Endothelial cell of umbilical vein (primary cell): ENCODE measurements at regions not wholly inside any gene's neighbourhood (a gene's known extent, or its start where the extent isn't known, plus 50 kb on each side); places are given as distances from the start of the nearest gene placed in this dataset.

Experiments
- BruUV-seq: library from RNA; stranded (reverse); fragments of 400-500 nt; replicated peaks from 2 replicates; lab custom pipeline; 2021; lab: Mats Ljungman, UMichigan
- CTCF ChIA-PET: fragments of 300-600, 350-600 bp; sonication (Branson Sonifier 250); formaldehyde crosslinking; loops from one replicate; lab custom pipeline; 2021; ENCODE audit warnings: antibody characterized with exemption, inconsistent platforms; lab: Charles Lee
- POLR2A ChIA-PET: fragments of 300-600, 350-600 bp; sonication (Branson Sonifier 250); formaldehyde crosslinking; loops from one replicate; lab custom pipeline; 2021; ENCODE audit warnings: antibody characterized with exemption, inconsistent platforms; lab: Charles Lee
- DNase-seq: peaks from one replicate; pipeline ENCODE4 v3.0.0-alpha.2; 2011; ENCODE audit warnings: low read depth, low spot score
- FAIRE-seq: peaks from 2 replicates; lab custom pipeline; 2011; peaks lifted over from hg19 to GRCh38; lab: Jason Lieb, UNC
- H2AFZ ChIP-seq: 2 replicates; pipeline ENCODE4 v1.6.0; 2012; ENCODE audit warnings: low read depth, low read length, control low read depth, inconsistent platforms
- H3K27ac ChIP-seq: 2 replicates; pipeline ENCODE4 v1.5.1; 2011; ENCODE audit warnings: low read depth, mild to moderate bottlenecking, control low read depth, low read length, moderate library complexity; ENCODE audit not compliant: insufficient read depth
- H3K27me3 ChIP-seq, 2 experiments: 2 replicates each; pipeline versions ENCODE4 v1.6.0 to v1.6.1; 2011; ENCODE audit warnings: low read length in 2 of 2, mixed read lengths in 1 of 2; ENCODE audit not compliant: control insufficient read depth in 2 of 2, insufficient read depth in 2 of 2
- H3K36me3 ChIP-seq, 2 experiments: 2 replicates in 1 of 2; 3 replicates in 1 of 2; pipeline ENCODE4 v1.5.1; 2011; ENCODE audit warnings: low read length in 2 of 2, mild to moderate bottlenecking in 1 of 2, moderate library complexity in 1 of 2; ENCODE audit not compliant: control insufficient read depth in 2 of 2, insufficient read depth in 2 of 2; ENCODE audit errors: extremely low read depth in 1 of 2
- H3K4me1 ChIP-seq: 3 replicates; pipeline ENCODE4 v1.5.1; 2011; ENCODE audit warnings: mild to moderate bottlenecking, low read length; ENCODE audit not compliant: control insufficient read depth, insufficient read depth; ENCODE audit errors: extremely low read depth
- H3K4me2 ChIP-seq: 2 replicates; pipeline ENCODE4 v1.6.1; 2011; ENCODE audit warnings: low read length, control low read depth, mixed read lengths; ENCODE audit not compliant: insufficient read depth
- H3K4me3 ChIP-seq, 3 experiments: fragments of 200-600 bp in 1 of 3; sonication (generic), shearing (Covaris generic) in 1 of 3; replicated peaks in 1 of 3; 2 replicates each; pipeline ENCODE4 v1.5.1; 2011 to 2016; ENCODE audit warnings: control low read depth in 3 of 3, low read length in 3 of 3, mild to moderate bottlenecking in 2 of 3, inconsistent platforms in 1 of 3, low read depth in 1 of 3, moderate library complexity in 1 of 3; ENCODE audit not compliant: insufficient read depth in 1 of 3
- H3K79me2 ChIP-seq: 2 replicates; pipeline ENCODE4 v1.6.0; 2012; ENCODE audit warnings: low read length, inconsistent platforms; ENCODE audit not compliant: control insufficient read depth, insufficient read depth
- H3K9ac ChIP-seq: replicated peaks from 2 replicates; pipeline ENCODE3; 2011; ENCODE audit warnings: low read length, control low read depth; ENCODE audit not compliant: insufficient read depth; ENCODE audit errors: extremely low read depth
- H3K9me1 ChIP-seq: replicated peaks from 3 replicates; pipeline ENCODE4 v1.6.0; 2011; ENCODE audit warnings: mild to moderate bottlenecking, low read length; ENCODE audit not compliant: control insufficient read depth, insufficient read depth; ENCODE audit errors: extremely low read depth
- H3K9me3 ChIP-seq: replicated peaks from 2 replicates; pipeline ENCODE4 v1.5.1; 2012; ENCODE audit warnings: low read length, inconsistent platforms; ENCODE audit not compliant: control insufficient read depth, insufficient read depth
- H4K20me1 ChIP-seq: replicated peaks from 2 replicates; pipeline ENCODE3; 2011; ENCODE audit warnings: mild to moderate bottlenecking, low read length; ENCODE audit not compliant: control insufficient read depth, insufficient read depth; ENCODE audit errors: extremely low read depth
- EZH2 ChIP-seq: IDR thresholded peaks from 2 replicates; pipeline ENCODE4 v1.6.1; 2012; ENCODE audit warnings: borderline replicate concordance, low read depth, mild to moderate bottlenecking, moderate library complexity, low read length, inconsistent platforms; ENCODE audit not compliant: severe bottlenecking
- FOS ChIP-seq: IDR thresholded peaks from 2 replicates; pipeline ENCODE4 v1.6.1; 2011; ENCODE audit warnings: mild to moderate bottlenecking, low read length, moderate library complexity, borderline replicate concordance; ENCODE audit not compliant: insufficient read depth
- GATA2 ChIP-seq: IDR thresholded peaks from 2 replicates; pipeline ENCODE4 v1.7.0; 2011; ENCODE audit warnings: low read depth, mild to moderate bottlenecking, moderate library complexity, mixed read lengths, low read length; ENCODE audit not compliant: insufficient read length, insufficient read depth
- JUN ChIP-seq: IDR thresholded peaks from 2 replicates; pipeline ENCODE4 v1.6.1; 2011; ENCODE audit warnings: borderline replicate concordance, low read depth; ENCODE audit not compliant: insufficient read length, insufficient read depth
- MYC ChIP-seq: IDR thresholded peaks from one replicate; pipeline ENCODE4 v1.6.1; 2011; ENCODE audit warnings: mild to moderate bottlenecking, low read depth, low read length
- POLR2A ChIP-seq: IDR thresholded peaks from 2 replicates; pipeline ENCODE4 v1.6.1; 2012; ENCODE audit warnings: low read depth, mild to moderate bottlenecking, control low read depth, low read length
- POLR2AphosphoS5 ChIP-seq: IDR thresholded peaks from 2 replicates; pipeline ENCODE4 v1.6.1; 2012; ENCODE audit warnings: low read depth, mild to moderate bottlenecking, control low read depth, low read length, moderate library complexity; ENCODE audit not compliant: insufficient read depth
- dilution Hi-C: fragments of 300-500 bp; cut with MboI; formaldehyde crosslinking; loops from one replicate; pipeline ENCODE4 v1.15.0; 2019; ENCODE audit warnings: low sequenced_read_pairs; ENCODE audit not compliant: extremely low pct_ligation_motif_present
- intact Hi-C: fragments of 100-400 bp; cut with micrococcal nuclease; formaldehyde crosslinking; loops from one replicate; pipeline ENCODE4 v1.10.0; 2022
- TF ChIP-seq, protein P1 (sequence below): IDR thresholded peaks from 2 replicates; pipeline ENCODE4 v1.6.1; 2011; ENCODE audit not compliant: insufficient read depth, insufficient read length
- TF ChIP-seq, protein P2 (sequence below), 2 donors: IDR thresholded peaks; 1 replicate in 1 of 2; 2 replicates in 1 of 2; pipeline ENCODE4 v1.5.1; 2011; ENCODE audit warnings: low read length in 2 of 2, mild to moderate bottlenecking in 2 of 2, moderate library complexity in 2 of 2, control low read depth in 1 of 2, inconsistent platforms in 1 of 2, low read depth in 1 of 2; ENCODE audit not compliant: insufficient read depth in 1 of 2; ENCODE audit errors: extremely low read depth in 1 of 2

- Histone ChIP-seq H4K20me1 (no peaks in the 10 kb centered on the region), H3K9ac (no peak overlapping the region), H3K79me2 (no peaks in the 10 kb centered on the region), H3K9me3 (no peaks in the 10 kb centered on the region), H2AFZ (no peak overlapping the region), H3K4me2 (no peak overlapping the region), H3K27ac (no peak overlapping the region), H3K36me3 (no peaks in the 10 kb centered on the region), H3K9me1 (no peaks in the 10 kb centered on the region), H3K4me3 (no peak overlapping the region), H3K27me3 (no peaks in the 10 kb centered on the region), H3K4me1 (no peaks in the 10 kb centered on the region)
- no TSS peak for BruUV-seq
- dilution Hi-C loops: no loop called here
- ChIA-PET CTCF (interaction anchor here (1.1 kb wide), 1 partner anchor 85 kb away, joined by 3 read pairs; no protein-coding TSS in a partner anchor), POLR2A (no interaction called here)
- TF ChIP-seq POLR2A (no peak), GATA2 (no peak), POLR2AphosphoS5 (no peak), FOS (no peak), EZH2 (no peak), JUN (no peak), MYC (no peak)
- TF ChIP-seq, protein P1, sequence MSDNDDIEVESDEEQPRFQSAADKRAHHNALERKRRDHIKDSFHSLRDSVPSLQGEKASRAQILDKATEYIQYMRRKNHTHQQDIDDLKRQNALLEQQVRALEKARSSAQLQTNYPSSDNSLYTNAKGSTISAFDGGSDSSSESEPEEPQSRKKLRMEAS: no peak
- TF ChIP-seq, protein P2, sequence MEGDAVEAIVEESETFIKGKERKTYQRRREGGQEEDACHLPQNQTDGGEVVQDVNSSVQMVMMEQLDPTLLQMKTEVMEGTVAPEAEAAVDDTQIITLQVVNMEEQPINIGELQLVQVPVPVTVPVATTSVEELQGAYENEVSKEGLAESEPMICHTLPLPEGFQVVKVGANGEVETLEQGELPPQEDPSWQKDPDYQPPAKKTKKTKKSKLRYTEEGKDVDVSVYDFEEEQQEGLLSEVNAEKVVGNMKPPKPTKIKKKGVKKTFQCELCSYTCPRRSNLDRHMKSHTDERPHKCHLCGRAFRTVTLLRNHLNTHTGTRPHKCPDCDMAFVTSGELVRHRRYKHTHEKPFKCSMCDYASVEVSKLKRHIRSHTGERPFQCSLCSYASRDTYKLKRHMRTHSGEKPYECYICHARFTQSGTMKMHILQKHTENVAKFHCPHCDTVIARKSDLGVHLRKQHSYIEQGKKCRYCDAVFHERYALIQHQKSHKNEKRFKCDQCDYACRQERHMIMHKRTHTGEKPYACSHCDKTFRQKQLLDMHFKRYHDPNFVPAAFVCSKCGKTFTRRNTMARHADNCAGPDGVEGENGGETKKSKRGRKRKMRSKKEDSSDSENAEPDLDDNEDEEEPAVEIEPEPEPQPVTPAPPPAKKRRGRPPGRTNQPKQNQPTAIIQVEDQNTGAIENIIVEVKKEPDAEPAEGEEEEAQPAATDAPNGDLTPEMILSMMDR (IDR thresholded peaks at IDR 0.05; ENCODE audit: extremely low read depth in 1 of 2, insufficient read depth in 1 of 2, low read depth in 1 of 2, low read length in 2 of 2): no peak
- DNase-seq (no peak), FAIRE-seq (peak; percentile 26)
- intact Hi-C loops: no loop called here
Measured at GRCh38 chr3:64830681-64831080, 142.9 kb upstream of the ADAMTS9 start.
